ENCODE measurements at regions not wholly inside any gene's neighbourhood (a gene's known extent, or its start where the extent isn't known, plus 50 kb on each side); places are given as distances from the start of the nearest gene placed in this dataset.

- Histone ChIP-seq H3K9ac (ENCODE audit: low read length in 3 of 3) (no peak overlapping the region), H3K4me1 (ENCODE audit: control insufficient read depth in 2 of 3, insufficient read depth in 2 of 3, low read depth in 1 of 3, low read length in 3 of 3) (no peaks in the 10 kb centered on the region), H3K9me3 (ENCODE audit: control insufficient read depth in 2 of 3, insufficient read depth in 1 of 3, low read length in 3 of 3) (peaks cover 0 to 3% (median 3%) of the 10 kb centered on the region in 3 donors), H3K27ac (ENCODE audit: low read depth in 2 of 2, low read length in 2 of 2) (no peak overlapping the region), H3K36me3 (ENCODE audit: control insufficient read depth in 2 of 3, insufficient read depth in 3 of 3, low read length in 3 of 3) (no peaks in the 10 kb centered on the region), H3K4me3 (ENCODE audit: low read length in 3 of 3) (no peak overlapping the region), H3K27me3 (ENCODE audit: control insufficient read depth, insufficient read depth, low read length) (no peaks in the 10 kb centered on the region)
- TF ChIP-seq, protein P1, sequence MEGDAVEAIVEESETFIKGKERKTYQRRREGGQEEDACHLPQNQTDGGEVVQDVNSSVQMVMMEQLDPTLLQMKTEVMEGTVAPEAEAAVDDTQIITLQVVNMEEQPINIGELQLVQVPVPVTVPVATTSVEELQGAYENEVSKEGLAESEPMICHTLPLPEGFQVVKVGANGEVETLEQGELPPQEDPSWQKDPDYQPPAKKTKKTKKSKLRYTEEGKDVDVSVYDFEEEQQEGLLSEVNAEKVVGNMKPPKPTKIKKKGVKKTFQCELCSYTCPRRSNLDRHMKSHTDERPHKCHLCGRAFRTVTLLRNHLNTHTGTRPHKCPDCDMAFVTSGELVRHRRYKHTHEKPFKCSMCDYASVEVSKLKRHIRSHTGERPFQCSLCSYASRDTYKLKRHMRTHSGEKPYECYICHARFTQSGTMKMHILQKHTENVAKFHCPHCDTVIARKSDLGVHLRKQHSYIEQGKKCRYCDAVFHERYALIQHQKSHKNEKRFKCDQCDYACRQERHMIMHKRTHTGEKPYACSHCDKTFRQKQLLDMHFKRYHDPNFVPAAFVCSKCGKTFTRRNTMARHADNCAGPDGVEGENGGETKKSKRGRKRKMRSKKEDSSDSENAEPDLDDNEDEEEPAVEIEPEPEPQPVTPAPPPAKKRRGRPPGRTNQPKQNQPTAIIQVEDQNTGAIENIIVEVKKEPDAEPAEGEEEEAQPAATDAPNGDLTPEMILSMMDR (IDR thresholded peaks at IDR 0.05; ENCODE audit: borderline replicate concordance, extremely low read depth, insufficient read depth), result no peak
- FAIRE-seq, result no peak
- no peak for DNase-seq
- intact Hi-C loops (cut with DNase I), result no loop called here
These were observed 218.6 kb upstream of the ADGRL3 start for GRCh38 chr4:60981534-60981933.

- FAIRE-seq, result no peak
- H3K4me3 ChIP-seq (ENCODE audit: low read length in 3 of 3), result no peak overlapping the region
- no peaks in the 10 kb centered on the region for H3K36me3 ChIP-seq (ENCODE audit: control insufficient read depth in 2 of 3, insufficient read depth in 3 of 3, low read length in 3 of 3)
- no peak overlapping the region for H3K9ac ChIP-seq (ENCODE audit: low read length in 3 of 3)
- H3K9me3 ChIP-seq (ENCODE audit: control insufficient read depth in 2 of 3, insufficient read depth in 1 of 3, low read length in 3 of 3), result peaks cover 0 to 3% (median 0%) of the 10 kb centered on the region in 3 donors
- H3K4me1 ChIP-seq (ENCODE audit: control insufficient read depth in 2 of 3, insufficient read depth in 2 of 3, low read depth in 1 of 3, low read length in 3 of 3), result no peaks in the 10 kb centered on the region
- no peak for DNase-seq
- intact Hi-C loops (cut with DNase I), result no loop called here
- no peak overlapping the region for H3K27ac ChIP-seq (ENCODE audit: low read depth in 2 of 2, low read length in 2 of 2)
- no peaks in the 10 kb centered on the region for H3K27me3 ChIP-seq (ENCODE audit: control insufficient read depth, insufficient read depth, low read length)
- TF ChIP-seq, protein P1 (IDR thresholded peaks at IDR 0.05; ENCODE audit: borderline replicate concordance, extremely low read depth, insufficient read depth), result no peak
These were observed 211.0 kb upstream of the ADGRL3 start for GRCh38 chr4:60989141-60989540.

GRCh38 chr4:60992037-60992436, 208.1 kb upstream of the ADGRL3 start:
- Histone ChIP-seq H3K27ac (ENCODE audit: low read depth in 2 of 2, low read length in 2 of 2) (no peak overlapping the region), H3K4me3 (ENCODE audit: low read length in 3 of 3) (no peak overlapping the region), H3K9ac (ENCODE audit: low read length in 3 of 3) (no peak overlapping the region), H3K9me3 (ENCODE audit: control insufficient read depth in 2 of 3, insufficient read depth in 1 of 3, low read length in 3 of 3) (no peaks in the 10 kb centered on the region), H3K36me3 (ENCODE audit: control insufficient read depth in 2 of 3, insufficient read depth in 3 of 3, low read length in 3 of 3) (no peaks in the 10 kb centered on the region), H3K4me1 (ENCODE audit: control insufficient read depth in 2 of 3, insufficient read depth in 2 of 3, low read depth in 1 of 3, low read length in 3 of 3) (no peaks in the 10 kb centered on the region), H3K27me3 (ENCODE audit: control insufficient read depth, insufficient read depth, low read length) (no peaks in the 10 kb centered on the region)
- DNase-seq (no peak), FAIRE-seq (no peak)
- intact Hi-C loops (cut with DNase I), result no loop called here
- TF ChIP-seq, protein P1 (IDR thresholded peaks at IDR 0.05; ENCODE audit: borderline replicate concordance, extremely low read depth, insufficient read depth), result no peak

GRCh38 chr4:61003301-61003700, 196.8 kb upstream of the ADGRL3 start:
- H3K27me3 ChIP-seq (ENCODE audit: control insufficient read depth, insufficient read depth, low read length), result no peaks in the 10 kb centered on the region
- DNase-seq (no peak), FAIRE-seq (no peak)
- TF ChIP-seq, protein P1 (IDR thresholded peaks at IDR 0.05; ENCODE audit: borderline replicate concordance, extremely low read depth, insufficient read depth), result no peak
- H3K36me3 ChIP-seq (ENCODE audit: control insufficient read depth in 2 of 3, insufficient read depth in 3 of 3, low read length in 3 of 3), result no peaks in the 10 kb centered on the region
- H3K27ac ChIP-seq (ENCODE audit: low read depth in 2 of 2, low read length in 2 of 2), result no peak overlapping the region
- H3K9me3 ChIP-seq (ENCODE audit: control insufficient read depth in 2 of 3, insufficient read depth in 1 of 3, low read length in 3 of 3), result no peaks in the 10 kb centered on the region
- no peaks in the 10 kb centered on the region for H3K4me1 ChIP-seq (ENCODE audit: control insufficient read depth in 2 of 3, insufficient read depth in 2 of 3, low read depth in 1 of 3, low read length in 3 of 3)
- intact Hi-C loops (cut with DNase I), result no loop called here
- no peak overlapping the region for H3K4me3 ChIP-seq (ENCODE audit: low read length in 3 of 3)
- H3K9ac ChIP-seq (ENCODE audit: low read length in 3 of 3), result no peak overlapping the region
